Breast epithelium (tissue), 4 donors: ENCODE measurements at regions not wholly inside any gene's neighbourhood (a gene's known extent, or its start where the extent isn't known, plus 50 kb on each side); places are given as distances from the start of the nearest gene placed in this dataset.

Experiments
- DNase-seq, 2 donors: peaks; one replicate each; pipeline ENCODE4 v3.0.0-alpha.2; 2019; ENCODE audit warnings: low spot score in 2 of 2
- H3K27ac ChIP-seq, 2 donors: fragments of 200-600 bp; sonication (generic) in 1 of 2; one replicate each; pipeline ENCODE4 v1.5.1; 2016 to 2019; ENCODE audit warnings: mild to moderate bottlenecking in 1 of 2
- H3K27me3 ChIP-seq, 2 donors: fragments of 200-600 bp; sonication (generic) in 1 of 2; one replicate each; pipeline versions ENCODE4 v1.5.1 to v1.6.0; 2017 to 2019; ENCODE audit warnings: control low read depth in 1 of 2, mild to moderate bottlenecking in 1 of 2
- H3K36me3 ChIP-seq: fragments of 200-600 bp; one replicate; pipeline ENCODE4 v1.5.1; 2019
- H3K4me1 ChIP-seq, 2 donors: fragments of 200-600 bp; sonication (generic); one replicate each; pipeline ENCODE4 v1.5.1; 2016 to 2019; ENCODE audit warnings: control low read depth in 1 of 2
- H3K4me3 ChIP-seq, 3 donors: fragments of 200-600 bp; sonication (generic); 1 replicate in 2 of 3; 2 replicates in 1 of 3; pipeline ENCODE4 v1.5.1; 2016 to 2019; ENCODE audit warnings: mild to moderate bottlenecking in 3 of 3, moderate library complexity in 2 of 3
- H3K9me3 ChIP-seq, 2 donors: fragments of 200-600 bp; sonication (generic) in 1 of 2; one replicate each; pipeline ENCODE4 v1.5.1; 2016 to 2019; ENCODE audit warnings: control low read depth in 1 of 2
- POLR2A ChIP-seq: fragments of 450-650 bp; IDR thresholded peaks from one replicate; pipeline ENCODE4 v1.6.1; 2016; ENCODE audit warnings: antibody characterized with exemption, mild to moderate bottlenecking, moderate library complexity
- POLR2AphosphoS5 ChIP-seq, 3 donors: sonication (generic); formaldehyde crosslinking; IDR thresholded peaks; one replicate each; pipeline ENCODE4 v1.6.1; 2017; ENCODE audit warnings: antibody characterized with exemption in 3 of 3
- intact Hi-C: fragments of 100-400 bp; cut with DNase I; formaldehyde crosslinking; loops from one replicate; pipeline ENCODE4 v1.15.1; 2023; ENCODE audit warnings: low total_unique reads
- TF ChIP-seq, protein P1 (sequence below), 3 donors: fragments of 450-650 bp; IDR thresholded peaks; one replicate each; pipeline ENCODE4 v1.5.1; 2016 to 2017; ENCODE audit warnings: antibody characterized with exemption in 3 of 3, mild to moderate bottlenecking in 3 of 3, moderate library complexity in 3 of 3

DNA sequence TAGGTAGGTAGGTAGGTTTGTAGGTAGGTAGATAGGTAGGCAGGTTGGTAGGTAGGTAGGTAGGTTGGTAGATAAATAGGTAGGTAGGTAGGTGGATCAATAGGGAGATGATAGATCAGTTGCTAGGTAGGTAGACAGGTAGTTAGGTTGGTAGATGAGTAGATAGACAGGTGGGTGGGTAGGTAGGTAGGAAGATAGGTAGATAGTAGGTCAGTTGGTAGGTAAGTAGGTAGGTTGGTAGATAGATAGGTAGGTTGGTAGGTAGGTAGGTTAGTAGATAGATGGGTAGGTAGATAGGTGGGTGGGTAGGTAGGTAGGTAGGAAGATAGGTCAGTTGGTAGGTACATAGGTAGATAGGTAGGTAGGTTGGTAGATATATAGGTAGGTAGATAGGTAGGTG, 72.0 kb upstream of the PDE10A start:
- H3K36me3 ChIP-seq, result no peaks in the 10 kb centered on the region
- H3K27ac ChIP-seq, result no peak overlapping the region
- no peaks in the 10 kb centered on the region for H3K9me3 ChIP-seq
- H3K4me1 ChIP-seq, result no peaks in the 10 kb centered on the region
- DNase-seq, result no peak
- TF ChIP-seq, protein P1, sequence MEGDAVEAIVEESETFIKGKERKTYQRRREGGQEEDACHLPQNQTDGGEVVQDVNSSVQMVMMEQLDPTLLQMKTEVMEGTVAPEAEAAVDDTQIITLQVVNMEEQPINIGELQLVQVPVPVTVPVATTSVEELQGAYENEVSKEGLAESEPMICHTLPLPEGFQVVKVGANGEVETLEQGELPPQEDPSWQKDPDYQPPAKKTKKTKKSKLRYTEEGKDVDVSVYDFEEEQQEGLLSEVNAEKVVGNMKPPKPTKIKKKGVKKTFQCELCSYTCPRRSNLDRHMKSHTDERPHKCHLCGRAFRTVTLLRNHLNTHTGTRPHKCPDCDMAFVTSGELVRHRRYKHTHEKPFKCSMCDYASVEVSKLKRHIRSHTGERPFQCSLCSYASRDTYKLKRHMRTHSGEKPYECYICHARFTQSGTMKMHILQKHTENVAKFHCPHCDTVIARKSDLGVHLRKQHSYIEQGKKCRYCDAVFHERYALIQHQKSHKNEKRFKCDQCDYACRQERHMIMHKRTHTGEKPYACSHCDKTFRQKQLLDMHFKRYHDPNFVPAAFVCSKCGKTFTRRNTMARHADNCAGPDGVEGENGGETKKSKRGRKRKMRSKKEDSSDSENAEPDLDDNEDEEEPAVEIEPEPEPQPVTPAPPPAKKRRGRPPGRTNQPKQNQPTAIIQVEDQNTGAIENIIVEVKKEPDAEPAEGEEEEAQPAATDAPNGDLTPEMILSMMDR (IDR thresholded peaks at IDR 0.05), result no peak
- no peak for TF ChIP-seq POLR2AphosphoS5 (IDR thresholded peaks at IDR 0.05)
- TF ChIP-seq POLR2A, result no peak
- H3K4me3 ChIP-seq, result no peak overlapping the region
- intact Hi-C loops, result no loop called here
- H3K27me3 ChIP-seq, result no peaks in the 10 kb centered on the region

DNA sequence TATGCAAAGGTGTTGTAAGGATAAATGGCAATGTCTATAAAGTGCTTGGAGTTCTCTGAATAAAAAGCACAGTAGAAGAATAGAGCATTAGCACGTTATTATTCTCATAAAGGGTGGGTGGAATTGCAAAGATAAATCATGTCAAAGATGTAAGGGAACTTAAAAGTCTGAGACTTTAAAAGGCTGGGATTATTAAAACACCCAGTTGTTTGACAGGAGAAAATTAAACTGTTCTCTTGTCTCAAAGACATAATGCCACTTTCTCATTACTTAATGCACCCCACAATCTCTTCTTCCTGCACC, 70.4 kb upstream of the PDE10A start:
- Histone ChIP-seq H3K36me3 (no peaks in the 10 kb centered on the region), H3K27me3 (no peaks in the 10 kb centered on the region), H3K4me1 (no peaks in the 10 kb centered on the region), H3K4me3 (no peak overlapping the region), H3K27ac (no peak overlapping the region), H3K9me3 (no peaks in the 10 kb centered on the region)
- TF ChIP-seq POLR2AphosphoS5 (IDR thresholded peaks at IDR 0.05), result no peak
- TF ChIP-seq POLR2A, result no peak
- TF ChIP-seq, protein P1 (IDR thresholded peaks at IDR 0.05), result no peak
- intact Hi-C loops, result no loop called here
- no peak for DNase-seq

DNA sequence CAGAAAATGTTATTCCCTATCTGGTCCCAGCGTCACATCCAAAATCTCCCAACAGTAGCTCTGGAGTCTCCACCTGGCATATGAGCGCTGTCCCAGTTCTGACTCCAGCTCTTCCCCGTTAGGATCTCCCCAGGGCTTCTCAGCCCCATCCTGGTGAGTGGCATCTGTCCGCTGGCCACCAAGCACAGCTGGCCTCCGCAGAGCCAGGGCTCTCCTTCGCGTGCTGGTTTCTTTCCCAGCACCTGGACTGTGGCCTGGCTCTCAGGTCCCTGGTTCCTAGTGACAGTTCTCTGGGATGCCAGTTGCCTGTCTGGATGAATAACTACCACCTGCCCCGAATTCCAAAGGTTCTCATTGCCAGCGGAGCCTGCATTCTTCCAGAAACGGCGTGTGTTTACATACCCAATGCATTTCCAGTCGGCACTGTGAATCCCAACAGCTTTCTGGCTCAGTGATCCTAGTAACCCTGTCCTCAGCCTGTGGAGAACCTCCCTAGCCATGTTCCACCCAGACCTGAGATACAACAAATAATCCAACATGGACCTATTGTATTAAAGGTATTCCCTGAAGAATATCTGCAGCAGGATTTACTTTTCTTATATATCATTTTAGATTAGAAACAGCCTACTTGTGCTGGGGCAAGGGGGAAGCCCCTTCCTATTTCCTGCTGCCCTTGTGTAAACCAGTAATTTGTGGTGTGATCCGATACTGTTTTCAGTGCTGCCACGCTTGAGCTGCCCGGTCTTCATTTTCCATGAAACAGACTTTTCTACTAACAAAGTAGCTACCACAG, 69.9 kb upstream of the PDE10A start:
- no peaks in the 10 kb centered on the region for H3K4me1 ChIP-seq
- H3K4me3 ChIP-seq, result no peak overlapping the region
- intact Hi-C loops, result no loop called here
- DNase-seq, result no peak
- no peaks in the 10 kb centered on the region for H3K36me3 ChIP-seq
- H3K9me3 ChIP-seq, result no peaks in the 10 kb centered on the region
- H3K27me3 ChIP-seq, result no peaks in the 10 kb centered on the region
- TF ChIP-seq, protein P1 (IDR thresholded peaks at IDR 0.05), result no peak
- no peak for TF ChIP-seq POLR2A
- no peak for TF ChIP-seq POLR2AphosphoS5 (IDR thresholded peaks at IDR 0.05)
- H3K27ac ChIP-seq, result no peak overlapping the region

DNA sequence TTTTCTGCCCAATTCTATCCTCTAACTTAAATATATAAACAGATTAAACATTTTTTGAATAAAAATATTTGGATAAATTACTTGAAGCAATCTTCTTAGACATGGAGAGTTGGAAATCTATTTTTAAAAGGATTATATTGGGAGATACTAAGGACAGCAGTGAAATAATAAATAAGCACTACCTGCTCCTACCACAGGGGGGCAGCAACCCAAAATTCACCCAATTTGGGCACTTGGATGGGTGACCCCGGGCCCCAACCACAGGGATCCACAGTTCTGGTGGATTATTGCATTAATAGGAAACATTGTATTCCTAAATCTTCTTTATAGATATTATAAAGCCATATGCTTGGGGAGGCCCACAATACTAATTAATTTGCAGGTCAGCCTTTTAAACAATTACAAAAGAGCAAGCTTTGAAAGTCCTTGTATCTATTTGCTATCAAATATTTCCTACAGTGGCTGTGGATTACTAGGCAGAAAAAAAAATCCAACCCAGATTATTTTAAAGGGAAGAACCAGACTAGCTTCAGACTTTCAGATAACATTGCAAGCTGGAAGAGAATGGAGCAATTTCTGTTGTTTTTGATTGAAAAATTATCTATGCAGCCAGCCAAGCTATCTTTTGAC, 66.4 kb upstream of the PDE10A start:
- Histone ChIP-seq H3K27me3 (no peaks in the 10 kb centered on the region), H3K4me3 (no peak overlapping the region), H3K36me3 (no peaks in the 10 kb centered on the region), H3K27ac (no peak overlapping the region), H3K9me3 (no peaks in the 10 kb centered on the region), H3K4me1 (no peaks in the 10 kb centered on the region)
- no peak for DNase-seq
- intact Hi-C loops, result loop anchor here (5.0 kb wide), 1 partner anchor 123 kb away; no protein-coding TSS in a partner anchor
- TF ChIP-seq POLR2A, result no peak
- TF ChIP-seq POLR2AphosphoS5 (IDR thresholded peaks at IDR 0.05), result no peak
- TF ChIP-seq, protein P1 (IDR thresholded peaks at IDR 0.05), result peak; percentile 62 to 79 (median 69)

DNA sequence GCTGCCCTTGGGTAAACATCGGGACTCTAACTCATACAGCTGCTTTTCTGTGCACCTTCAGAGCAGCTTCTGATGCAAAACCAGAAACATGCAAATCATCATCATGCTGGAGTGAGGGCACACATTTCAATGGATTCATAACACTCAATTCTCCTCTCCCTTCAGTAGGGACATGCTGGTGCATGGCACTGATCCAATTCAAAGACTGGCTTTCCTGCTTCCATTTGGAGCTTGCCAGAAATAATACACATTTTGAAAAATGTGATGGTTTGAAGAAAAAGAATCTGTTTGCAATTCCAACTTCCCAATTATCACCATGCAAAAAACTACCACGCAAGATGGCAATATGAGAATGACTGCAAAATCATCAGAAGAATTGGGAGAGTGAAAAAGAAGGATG, 65.2 kb upstream of the PDE10A start:
- intact Hi-C loops, result loop anchor here (5.0 kb wide), 1 partner anchor 124 kb away; no protein-coding TSS in a partner anchor
- Histone ChIP-seq H3K27me3 (no peaks in the 10 kb centered on the region), H3K9me3 (no peaks in the 10 kb centered on the region), H3K4me3 (no peak overlapping the region), H3K36me3 (no peaks in the 10 kb centered on the region), H3K4me1 (no peaks in the 10 kb centered on the region), H3K27ac (no peak overlapping the region)
- DNase-seq, result no peak
- TF ChIP-seq POLR2A (no peak), POLR2AphosphoS5 (IDR thresholded peaks at IDR 0.05) (no peak)
- TF ChIP-seq, protein P1 (IDR thresholded peaks at IDR 0.05), result no peak
